Progenitor cell of endocrine pancreas (in vitro differentiated cells): ENCODE measurements at regions not wholly inside any gene's neighbourhood (a gene's known extent, or its start where the extent isn't known, plus 50 kb on each side); places are given as distances from the start of the nearest gene placed in this dataset.

Experiments used
- DNase-seq: peaks from one replicate; pipeline ENCODE4 v3.0.0; 2021; ENCODE audit warnings: low spot score; ENCODE audit not compliant: unreplicated experiment
- H3K27ac Mint-ChIP-seq: 2 replicates; pipeline ENCODE4 v1.8.0; 2021; ENCODE audit warnings: mild to moderate bottlenecking, moderate library complexity, mixed read lengths
- H3K27me3 Mint-ChIP-seq: 2 replicates; pipeline ENCODE4 v1.8.0; 2021; ENCODE audit warnings: mixed read lengths
- H3K36me3 Mint-ChIP-seq: 2 replicates; pipeline ENCODE4 v1.8.0; 2022; ENCODE audit warnings: mixed read lengths; ENCODE audit not compliant: insufficient read depth
- H3K4me1 Mint-ChIP-seq: 2 replicates; pipeline ENCODE4 v1.8.0; 2021; ENCODE audit warnings: low read depth, mixed read lengths
- H3K4me3 Mint-ChIP-seq: 2 replicates; pipeline ENCODE4 v1.8.0; 2021; ENCODE audit warnings: low read depth, mild to moderate bottlenecking, moderate library complexity, mixed read lengths
- H3K9me3 Mint-ChIP-seq: 2 replicates; pipeline ENCODE4 v1.8.0; 2021; ENCODE audit warnings: low read depth, mixed read lengths
- CTCF ChIP-seq: fragments of 200-600 bp; sonication (generic); IDR thresholded peaks from one replicate; pipeline ENCODE4 v1.5.0; 2021; ENCODE audit warnings: antibody characterized with exemption, mild to moderate bottlenecking; ENCODE audit not compliant: unreplicated experiment

GRCh38 chr2:60175290-60175689 lies 378.2 kb downstream of the BCL11A start:
- no peak for TF ChIP-seq CTCF
- Mint-ChIP-seq H3K27ac (no peak overlapping the region), H3K4me1 (no peaks in the 10 kb centered on the region), H3K4me3 (no peak overlapping the region), H3K9me3 (no peaks in the 10 kb centered on the region), H3K36me3 (no peaks in the 10 kb centered on the region), H3K27me3 (no peaks in the 10 kb centered on the region)
- no peak for DNase-seq

- no peak for TF ChIP-seq CTCF
- H3K27ac Mint-ChIP-seq = no peak overlapping the region
- no peaks in the 10 kb centered on the region for H3K36me3 Mint-ChIP-seq
- no peak overlapping the region for H3K4me3 Mint-ChIP-seq
- H3K9me3 Mint-ChIP-seq = no peaks in the 10 kb centered on the region
- no peaks in the 10 kb centered on the region for H3K27me3 Mint-ChIP-seq
- no peaks in the 10 kb centered on the region for H3K4me1 Mint-ChIP-seq
- DNase-seq = no peak
Observed at GRCh38 chr2:60174146-60174545, 379.3 kb downstream of the BCL11A start.

GRCh38 chr2:60172801-60173200 lies 380.7 kb downstream of the BCL11A start:
- no peaks in the 10 kb centered on the region for H3K9me3 Mint-ChIP-seq
- H3K4me3 Mint-ChIP-seq = no peak overlapping the region
- no peaks in the 10 kb centered on the region for H3K4me1 Mint-ChIP-seq
- H3K27me3 Mint-ChIP-seq = no peaks in the 10 kb centered on the region
- no peaks in the 10 kb centered on the region for H3K36me3 Mint-ChIP-seq
- no peak for DNase-seq
- no peak overlapping the region for H3K27ac Mint-ChIP-seq
- no peak for TF ChIP-seq CTCF

- no peak for DNase-seq
- no peaks in the 10 kb centered on the region for H3K36me3 Mint-ChIP-seq
- no peaks in the 10 kb centered on the region for H3K27me3 Mint-ChIP-seq
- H3K4me1 Mint-ChIP-seq = no peaks in the 10 kb centered on the region
- TF ChIP-seq CTCF = no peak
- no peak overlapping the region for H3K4me3 Mint-ChIP-seq
- H3K9me3 Mint-ChIP-seq = no peaks in the 10 kb centered on the region
- no peak overlapping the region for H3K27ac Mint-ChIP-seq
Observed at GRCh38 chr2:60170272-60170671, 383.2 kb downstream of the BCL11A start.

GRCh38 chr2:60168247-60168646 lies 385.2 kb downstream of the BCL11A start:
- Mint-ChIP-seq H3K4me1 (no peaks in the 10 kb centered on the region), H3K27me3 (no peaks in the 10 kb centered on the region), H3K36me3 (no peaks in the 10 kb centered on the region), H3K27ac (no peak overlapping the region), H3K9me3 (no peaks in the 10 kb centered on the region), H3K4me3 (no peak overlapping the region)
- no peak for TF ChIP-seq CTCF
- DNase-seq = no peak

- TF ChIP-seq CTCF = no peak
- DNase-seq = no peak
- Mint-ChIP-seq H3K27ac (no peak overlapping the region), H3K4me1 (no peaks in the 10 kb centered on the region), H3K9me3 (no peaks in the 10 kb centered on the region), H3K36me3 (no peaks in the 10 kb centered on the region), H3K4me3 (no peak overlapping the region), H3K27me3 (no peaks in the 10 kb centered on the region)
Observed at GRCh38 chr2:60167089-60167488, 386.4 kb downstream of the BCL11A start.
